Thoracic aorta (tissue), 2 donors: ENCODE measurements at regions not wholly inside any gene's neighbourhood (a gene's known extent, or its start where the extent isn't known, plus 50 kb on each side); places are given as distances from the start of the nearest gene placed in this dataset.

Source experiments
- ATAC-seq: fragments of 150-250 bp; one replicate; pipeline ENCODE4 v1.8.0; 2017; ENCODE audit warnings: low read depth; ENCODE audit not compliant: insufficient number of reproducible peaks, low FRiP score
- DNase-seq: peaks from one replicate; pipeline ENCODE4 v3.0.0-alpha.2; 2020; ENCODE audit warnings: low spot score
- H3K27ac ChIP-seq, 2 donors: fragments of 200-600 bp; sonication (generic); 1 replicate in 1 of 2; 2 replicates in 1 of 2; pipeline ENCODE4 v1.5.1; 2016; ENCODE audit warnings: mild to moderate bottlenecking in 2 of 2, moderate library complexity in 2 of 2
- H3K27me3 ChIP-seq: fragments of 200-600 bp; sonication (generic); replicated peaks from 2 replicates; pipeline ENCODE4 v1.6.0; 2016; ENCODE audit warnings: mild to moderate bottlenecking; ENCODE audit not compliant: insufficient read depth
- H3K36me3 ChIP-seq: fragments of 200-600 bp; sonication (generic); one replicate; pipeline ENCODE4 v1.5.1; 2016
- H3K4me1 ChIP-seq, 2 donors: fragments of 200-600 bp; sonication (generic); 1 replicate in 1 of 2; 2 replicates in 1 of 2; pipeline versions ENCODE4 v1.5.1 to v1.6.0; 2016; ENCODE audit warnings: low read depth in 2 of 2, mild to moderate bottlenecking in 1 of 2; ENCODE audit not compliant: control insufficient read depth in 1 of 2
- H3K4me3 ChIP-seq: fragments of 200-600 bp; sonication (generic); 2 replicates; pipeline ENCODE4 v1.5.1; 2016; ENCODE audit warnings: mild to moderate bottlenecking
- H3K9me3 ChIP-seq: fragments of 200-600 bp; sonication (generic); 2 replicates; pipeline ENCODE4 v1.5.1; 2016
- CTCF ChIP-seq: fragments of 200-600 bp; sonication (generic); IDR thresholded peaks from one replicate; pipeline ENCODE4 v1.5.1; 2019; ENCODE audit warnings: antibody characterized with exemption

GRCh38 chr4:62193761-62194160 is 993.6 kb downstream of the ADGRL3 start:
- no peaks in the 10 kb centered on the region for H3K4me1 ChIP-seq
- no peak overlapping the region for H3K4me3 ChIP-seq
- H3K36me3 ChIP-seq = no peaks in the 10 kb centered on the region
- no peak for ATAC-seq
- no peak for TF ChIP-seq CTCF
- no peaks in the 10 kb centered on the region for H3K9me3 ChIP-seq
- H3K27ac ChIP-seq = no peak overlapping the region
- no peaks in the 10 kb centered on the region for H3K27me3 ChIP-seq
- DNase-seq = no peak

- Histone ChIP-seq H3K4me1 (no peaks in the 10 kb centered on the region), H3K9me3 (no peaks in the 10 kb centered on the region), H3K27ac (no peak overlapping the region), H3K4me3 (no peak overlapping the region), H3K27me3 (no peaks in the 10 kb centered on the region), H3K36me3 (no peaks in the 10 kb centered on the region)
- no peak for DNase-seq
- ATAC-seq = no peak
- no peak for TF ChIP-seq CTCF
These were observed 991.5 kb downstream of the ADGRL3 start for GRCh38 chr4:62191451-62192240.

GRCh38 chr4:62170235-62170634 is 970.1 kb downstream of the ADGRL3 start:
- Histone ChIP-seq H3K9me3 (no peaks in the 10 kb centered on the region), H3K4me1 (no peaks in the 10 kb centered on the region), H3K36me3 (no peaks in the 10 kb centered on the region), H3K27ac (no peak overlapping the region), H3K4me3 (no peak overlapping the region), H3K27me3 (no peaks in the 10 kb centered on the region)
- no peak for DNase-seq
- TF ChIP-seq CTCF = no peak
- ATAC-seq = no peak

- no peak overlapping the region for H3K27ac ChIP-seq
- no peaks in the 10 kb centered on the region for H3K27me3 ChIP-seq
- no peaks in the 10 kb centered on the region for H3K4me1 ChIP-seq
- DNase-seq (no peak), ATAC-seq (no peak)
- H3K4me3 ChIP-seq = no peak overlapping the region
- no peaks in the 10 kb centered on the region for H3K9me3 ChIP-seq
- TF ChIP-seq CTCF = no peak
- no peaks in the 10 kb centered on the region for H3K36me3 ChIP-seq
These were observed 968.6 kb downstream of the ADGRL3 start for GRCh38 chr4:62168681-62169080.

- H3K27me3 ChIP-seq = no peaks in the 10 kb centered on the region
- H3K27ac ChIP-seq = no peak overlapping the region
- H3K36me3 ChIP-seq = no peaks in the 10 kb centered on the region
- no peaks in the 10 kb centered on the region for H3K4me1 ChIP-seq
- no peak for DNase-seq
- no peak overlapping the region for H3K4me3 ChIP-seq
- no peak for TF ChIP-seq CTCF
- ATAC-seq = no peak
- H3K9me3 ChIP-seq = no peaks in the 10 kb centered on the region
These were observed 962.5 kb downstream of the ADGRL3 start for GRCh38 chr4:62162606-62163005.
